HL-60 (cell line): ENCODE measurements at regions not wholly inside any gene's neighbourhood (a gene's known extent, or its start where the extent isn't known, plus 50 kb on each side); places are given as distances from the start of the nearest gene placed in this dataset.
"Not testable (repeated sequence)": the region's sequence is repeated elsewhere in the genome, so short reads cannot be mapped to it uniquely, and the experiment has no call there.

Source experiments
- CTCF ChIP-seq: IDR thresholded peaks from one replicate; pipeline ENCODE4 v1.5.1; 2011; ENCODE audit warnings: low read length, control low read depth, inconsistent platforms; ENCODE audit not compliant: insufficient read depth
- GABPA ChIP-seq: IDR thresholded peaks from 2 replicates; pipeline ENCODE4 v1.6.1; 2012; ENCODE audit warnings: low read depth
- POLR2AphosphoS5 ChIP-seq: IDR thresholded peaks from 2 replicates; pipeline ENCODE4 v1.6.1; 2012; ENCODE audit warnings: low read depth
- REST ChIP-seq: IDR thresholded peaks from 2 replicates; pipeline ENCODE4 v1.6.1; 2012; ENCODE audit warnings: low read depth; ENCODE audit not compliant: insufficient replicate concordance

- TF ChIP-seq POLR2AphosphoS5, CTCF, GABPA, REST: not testable (repeated sequence)
These were observed 488.7 kb upstream of the ZP4 start for GRCh38 chr1:238379446-238379845.
